Suppressor macrophage treated with lipopolysaccharide for 1 hour (primary cell): ENCODE measurements at regions not wholly inside any gene's neighbourhood (a gene's known extent, or its start where the extent isn't known, plus 50 kb on each side); places are given as distances from the start of the nearest gene placed in this dataset.

Experiments used
- DNase-seq, 3 donors: peaks; one replicate each; pipeline ENCODE4 v3.0.0-alpha.2; 2020 to 2022

GRCh38 chr5:118258223-118258622, 730.1 kb downstream of the DTWD2 start:
- DNase-seq = no peak

- no peak for DNase-seq
These were observed 731.3 kb downstream of the DTWD2 start for GRCh38 chr5:118257066-118257465.

- DNase-seq = no peak
These were observed 734.9 kb downstream of the DTWD2 start for GRCh38 chr5:118253225-118254061.

GRCh38 chr5:118249386-118249785, 739.0 kb downstream of the DTWD2 start:
- DNase-seq = no peak

- no peak for DNase-seq
These were observed 740.9 kb downstream of the DTWD2 start for GRCh38 chr5:118247458-118247857.

GRCh38 chr5:118243613-118244012, 744.7 kb downstream of the DTWD2 start:
- no peak for DNase-seq

DNA sequence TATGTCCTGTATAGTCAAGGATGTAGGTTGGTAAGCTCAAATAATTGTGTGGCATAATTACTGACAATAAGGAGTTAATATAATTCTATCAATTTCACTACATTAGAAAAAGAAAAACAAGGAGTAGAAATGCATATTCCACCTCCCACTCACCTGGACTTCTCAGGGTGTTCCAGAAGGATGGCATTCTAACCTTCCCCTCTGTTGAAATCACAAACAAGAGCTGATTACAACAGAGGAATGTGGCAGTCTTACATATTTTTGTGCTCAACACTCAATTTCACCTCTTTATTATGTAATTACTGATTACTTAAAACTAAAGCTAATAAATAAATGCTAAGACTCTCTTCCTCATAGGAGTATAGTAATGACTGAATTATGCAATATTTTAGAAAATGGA, 745.3 kb downstream of the DTWD2 start:
- no peak for DNase-seq

GRCh38 chr5:118236108-118236849, 752.1 kb downstream of the DTWD2 start:
- no peak for DNase-seq

DNA sequence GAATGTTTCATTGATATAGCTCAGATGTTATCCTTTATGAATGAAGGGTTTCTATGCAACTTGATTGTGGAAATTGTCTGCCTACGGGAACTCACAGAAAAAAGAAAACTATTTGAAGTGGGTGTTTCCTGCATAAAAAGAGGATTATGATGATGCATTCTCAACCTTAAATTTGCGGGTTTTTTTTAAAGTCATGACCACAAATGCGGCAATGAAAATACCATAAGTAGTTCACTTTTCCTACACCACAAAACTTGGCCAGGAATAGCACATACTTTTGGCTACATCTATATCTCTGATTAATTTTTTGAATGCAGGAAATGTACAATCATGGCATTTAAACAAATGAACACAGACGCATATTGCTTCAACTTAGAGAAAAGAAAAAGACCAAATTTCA, 754.7 kb downstream of the DTWD2 start:
- DNase-seq = no peak

GRCh38 chr5:118228489-118228888, 759.9 kb downstream of the DTWD2 start:
- no peak for DNase-seq

DNA sequence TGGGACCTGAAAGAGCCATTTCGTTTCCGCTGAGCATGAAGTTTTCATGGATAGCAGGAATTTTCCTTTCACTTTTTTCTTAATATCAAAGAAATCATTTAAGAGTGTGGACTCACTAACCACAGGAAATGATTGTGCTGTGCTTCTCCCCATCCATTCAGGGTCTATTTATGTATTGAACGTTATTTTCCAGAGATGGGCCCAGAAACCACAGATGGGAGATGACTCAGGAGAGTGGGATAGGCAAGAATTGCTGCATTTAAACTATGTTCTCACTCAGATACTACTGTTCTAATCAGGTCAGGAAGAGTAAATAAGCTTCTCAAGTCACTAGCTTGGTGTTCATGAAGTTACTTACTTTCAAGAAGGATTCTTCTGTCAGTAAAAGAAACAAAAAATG, 763.8 kb downstream of the DTWD2 start:
- no peak for DNase-seq

- DNase-seq = no peak
These were observed 767.7 kb downstream of the DTWD2 start for GRCh38 chr5:118220556-118221195.

GRCh38 chr5:118211606-118212005, 776.7 kb downstream of the DTWD2 start:
- no peak for DNase-seq

- DNase-seq = no peak
These were observed 780.3 kb downstream of the DTWD2 start for GRCh38 chr5:118208031-118208453.

GRCh38 chr5:118199801-118200200, 788.5 kb downstream of the DTWD2 start:
- no peak for DNase-seq

DNA sequence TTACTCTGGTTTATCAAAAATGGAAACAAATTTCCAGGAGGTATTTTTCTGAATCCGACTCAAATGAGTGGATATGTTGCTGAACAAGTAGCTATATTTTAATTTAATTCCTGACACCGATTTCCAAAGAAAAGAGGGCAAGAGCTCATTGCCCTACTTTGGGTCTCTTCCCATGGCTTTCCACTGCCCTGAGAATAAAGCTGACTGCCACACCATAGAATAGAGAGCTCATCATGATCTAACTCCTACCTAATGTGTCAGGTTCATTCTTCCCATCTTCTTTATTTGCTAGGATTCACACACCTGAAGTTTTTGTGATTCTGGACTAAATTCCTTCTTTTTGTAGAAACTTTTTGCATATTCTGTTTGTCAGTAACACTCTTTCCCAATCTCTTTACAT, 792.1 kb downstream of the DTWD2 start:
- no peak for DNase-seq

DNA sequence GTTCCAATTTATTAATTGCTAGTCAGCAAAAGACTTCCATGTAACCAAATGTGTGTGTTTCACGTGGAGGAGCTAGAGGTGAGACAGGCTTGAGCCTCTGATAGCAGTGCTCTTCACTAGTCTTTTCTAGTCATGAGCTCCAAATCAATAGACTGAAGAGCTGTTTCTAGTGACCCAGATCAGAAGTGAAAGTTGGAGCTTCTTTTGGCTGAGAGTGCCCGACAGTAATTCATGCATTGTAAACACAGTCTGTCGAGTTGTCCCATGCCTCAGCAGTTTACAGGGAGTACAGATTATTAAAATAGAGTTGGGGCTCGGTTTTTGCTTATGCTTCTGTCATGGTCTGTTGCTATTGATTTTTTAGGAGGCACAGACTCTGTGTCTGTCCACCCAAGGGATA, 793.1 kb downstream of the DTWD2 start:
- no peak for DNase-seq

DNA sequence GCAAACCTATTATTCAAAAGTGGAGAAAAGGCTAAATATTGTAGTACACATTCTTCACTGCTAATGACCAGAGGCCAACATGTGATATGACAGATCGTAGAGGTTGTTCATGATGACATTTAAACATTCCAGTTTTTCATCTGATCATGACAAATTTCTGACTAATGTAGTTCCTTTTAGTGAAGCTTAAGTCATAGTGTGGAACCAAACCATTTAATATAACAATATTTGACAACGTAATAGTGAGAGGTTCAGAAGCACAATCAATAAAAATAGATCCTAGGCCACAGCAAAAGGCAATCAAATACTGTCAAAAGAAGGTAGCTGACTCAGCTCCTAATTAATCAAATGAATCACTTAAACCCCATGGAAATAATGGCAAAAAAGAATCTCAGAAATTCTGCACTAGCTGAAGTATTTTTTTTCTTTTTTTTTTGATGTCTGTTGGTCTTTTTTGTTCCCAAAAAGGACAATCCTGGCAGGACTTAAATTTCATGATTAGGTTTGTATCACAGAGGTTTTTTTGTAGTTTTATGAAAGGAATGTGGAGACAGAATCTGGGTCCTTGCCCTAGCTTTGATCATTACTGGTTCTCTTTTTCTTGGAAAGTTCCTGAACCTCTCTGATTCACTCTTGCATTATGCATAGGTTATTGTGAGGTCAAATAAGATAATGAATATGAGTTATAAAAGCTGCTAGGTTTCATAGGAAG, 795.0 kb downstream of the DTWD2 start:
- no peak for DNase-seq

DNA sequence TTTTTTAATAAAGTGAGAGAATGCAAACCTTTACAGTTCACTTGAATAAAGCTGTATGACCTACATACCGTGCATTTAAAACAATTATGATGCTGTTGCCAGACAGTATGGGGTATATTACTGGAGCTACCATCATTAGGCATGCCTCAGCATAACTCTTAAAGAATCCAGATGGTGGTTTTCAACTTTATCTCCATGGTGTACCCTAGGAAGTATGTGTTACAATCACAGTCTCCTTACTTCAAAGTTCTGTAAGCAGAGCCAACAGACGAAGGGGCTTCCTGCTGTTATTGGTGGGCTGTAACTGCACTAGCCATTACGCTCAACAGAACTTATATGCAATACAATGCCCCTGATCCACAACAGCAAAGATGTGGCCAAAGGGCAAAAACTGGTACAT, 803.3 kb downstream of the DTWD2 start:
- DNase-seq = no peak

- DNase-seq = no peak
These were observed 812.2 kb downstream of the DTWD2 start for GRCh38 chr5:118176146-118176545.

DNA sequence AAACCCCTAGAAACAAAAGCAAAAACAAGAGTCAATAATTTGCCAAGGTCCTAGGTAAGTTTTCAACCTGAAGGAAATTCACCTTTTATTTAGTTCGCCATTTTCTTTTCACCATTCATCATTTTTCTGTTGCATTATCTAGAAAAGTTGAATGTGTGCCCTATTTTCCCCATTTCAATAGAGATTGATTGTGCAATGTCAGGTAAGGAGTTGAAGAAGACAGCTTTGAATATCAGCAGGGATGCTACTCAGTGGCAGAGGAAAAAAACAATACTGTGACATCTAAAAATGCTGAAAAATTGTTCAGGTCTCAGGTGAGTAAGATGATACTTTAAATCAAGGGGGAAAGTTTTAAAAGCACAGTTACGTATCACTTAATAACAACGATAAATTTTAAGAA, 813.7 kb downstream of the DTWD2 start:
- DNase-seq = no peak

GRCh38 chr5:118173340-118173739, 815.0 kb downstream of the DTWD2 start:
- DNase-seq = no peak

GRCh38 chr5:118165619-118166018, 822.7 kb downstream of the DTWD2 start:
- DNase-seq = no peak
